GM12864 (cell line): ENCODE measurements at regions not wholly inside any gene's neighbourhood (a gene's known extent, or its start where the extent isn't known, plus 50 kb on each side); places are given as distances from the start of the nearest gene placed in this dataset.

Experiments
- DNase-seq: peaks from one replicate; pipeline ENCODE4 v3.0.0-alpha.2; 2011; ENCODE audit warnings: low read depth
- H3K4me3 ChIP-seq: 2 replicates; pipeline ENCODE4 v1.5.1; 2011; ENCODE audit warnings: mild to moderate bottlenecking, low read depth, low read length, control low read depth
- CTCF ChIP-seq: IDR thresholded peaks from 2 replicates; pipeline ENCODE4 v1.5.1; 2011; ENCODE audit warnings: low read depth, mild to moderate bottlenecking, moderate library complexity, low read length, control low read depth, inconsistent platforms; ENCODE audit errors: missing control alignments

GRCh38 chr1:101532377-101532776, 295.6 kb downstream of the S1PR1 start:
- DNase-seq = no peak
- TF ChIP-seq CTCF = no peak
- H3K4me3 ChIP-seq = no peak overlapping the region

GRCh38 chr1:101540161-101540560, 303.3 kb downstream of the S1PR1 start:
- no peak for DNase-seq
- TF ChIP-seq CTCF = no peak
- no peak overlapping the region for H3K4me3 ChIP-seq

GRCh38 chr1:101546885-101547284, 310.1 kb downstream of the S1PR1 start:
- H3K4me3 ChIP-seq = no peak overlapping the region
- no peak for TF ChIP-seq CTCF
- no peak for DNase-seq

GRCh38 chr1:101547357-101547756, 310.5 kb downstream of the S1PR1 start:
- no peak overlapping the region for H3K4me3 ChIP-seq
- no peak for DNase-seq
- TF ChIP-seq CTCF = no peak

GRCh38 chr1:101548376-101548775, 311.6 kb downstream of the S1PR1 start:
- no peak overlapping the region for H3K4me3 ChIP-seq

GRCh38 chr1:101550581-101550980, 313.8 kb downstream of the S1PR1 start:
- no peak for TF ChIP-seq CTCF
- DNase-seq = no peak
- H3K4me3 ChIP-seq = no peak overlapping the region

More at GRCh38 chr1:101548376-101548775, 311.6 kb downstream of the S1PR1 start:
- no peak for DNase-seq
- TF ChIP-seq CTCF = no peak

- no peak overlapping the region for H3K4me3 ChIP-seq
- no peak for TF ChIP-seq CTCF
- DNase-seq = no peak
Observed at GRCh38 chr1:101566883-101567538, 330.2 kb downstream of the S1PR1 start.
